B cell (primary cell): ENCODE measurements at regions not wholly inside any gene's neighbourhood (a gene's known extent, or its start where the extent isn't known, plus 50 kb on each side); places are given as distances from the start of the nearest gene placed in this dataset.

Source experiments
- ATAC-seq: fragments of 200-7000 bp; cut with Tn5 transposase; one replicate; pipeline ENCODE4 v1.10.0; 2021; ENCODE audit warnings: low read depth, mild to moderate bottlenecking, moderate number of reproducible peaks, moderate library complexity
- CTCF ChIA-PET: fragments of 350-600 bp; sonication (Branson Sonifier 250); formaldehyde crosslinking; loops from one replicate; lab custom pipeline; 2021; ENCODE audit warnings: antibody characterized with exemption, inconsistent platforms; lab: Charles Lee
- POLR2A ChIA-PET: fragments of 350-600 bp; sonication (Branson Sonifier 250); formaldehyde crosslinking; loops from one replicate; lab custom pipeline; 2021; ENCODE audit warnings: antibody characterized with exemption; lab: Charles Lee
- DNase-seq: peaks from one replicate; pipeline ENCODE4 v3.0.0; 2013
- H2AFZ ChIP-seq: 2 replicates; pipeline ENCODE4 v1.6.1; 2012; ENCODE audit warnings: mild to moderate bottlenecking, low read depth, low read length; ENCODE audit not compliant: insufficient read depth, poor library complexity, severe bottlenecking
- H3K27ac ChIP-seq, 2 donors: 1 replicate in 1 of 2; 2 replicates in 1 of 2; pipeline ENCODE4 v1.5.1; 2012 to 2013; ENCODE audit warnings: low read length in 2 of 2, mild to moderate bottlenecking in 2 of 2, moderate library complexity in 1 of 2
- H3K27me3 ChIP-seq, 4 experiments: fragments of 200-600 bp in 1 of 4; sonication (generic) in 1 of 4; replicated peaks in 1 of 4; 1 replicate in 2 of 4; 2 replicates in 2 of 4; pipeline versions ENCODE4 v1.6.1 to v1.7.0; 2013 to 2016; ENCODE audit warnings: low read length in 3 of 4, mild to moderate bottlenecking in 2 of 4, mixed read lengths in 1 of 4, moderate library complexity in 1 of 4; ENCODE audit not compliant: insufficient read depth in 4 of 4, control insufficient read depth in 3 of 4; ENCODE audit errors: control extremely low read depth in 1 of 4
- H3K36me3 ChIP-seq, 2 experiments: replicated peaks in 1 of 2; 1 replicate in 1 of 2; 2 replicates in 1 of 2; pipeline versions ENCODE4 v1.6.1 to v1.7.1; 2013; ENCODE audit warnings: low read length in 1 of 2; ENCODE audit not compliant: insufficient read depth in 2 of 2, control insufficient read depth in 1 of 2; ENCODE audit errors: control extremely low read depth in 1 of 2, extremely low read depth in 1 of 2
- H3K4me1 ChIP-seq, 2 donors: fragments of 200-600 bp in 1 of 2; sonication (generic) in 1 of 2; 1 replicate in 1 of 2; 2 replicates in 1 of 2; pipeline versions ENCODE4 v1.5.1 to v1.6.1; 2013 to 2017; ENCODE audit warnings: low read length in 2 of 2; ENCODE audit not compliant: control insufficient read depth in 2 of 2, insufficient read depth in 2 of 2
- H3K4me2 ChIP-seq: replicated peaks from 2 replicates; pipeline ENCODE3; 2012; ENCODE audit warnings: mild to moderate bottlenecking, low read depth, low read length; ENCODE audit not compliant: poor library complexity, severe bottlenecking
- H3K4me3 ChIP-seq, 5 experiments: fragments of 200-600 bp in 1 of 5; sonication (generic) in 1 of 5; 1 replicate in 3 of 5; 2 replicates in 2 of 5; pipeline versions ENCODE4 v1.5.1 to v1.7.0; 2011 to 2016; ENCODE audit warnings: low read length in 4 of 5, mild to moderate bottlenecking in 4 of 5, low read depth in 2 of 5, control low read depth in 1 of 5, moderate library complexity in 1 of 5; ENCODE audit not compliant: insufficient read depth in 1 of 5; ENCODE audit errors: control extremely low read depth in 1 of 5, extremely low read depth in 1 of 5
- H3K79me2 ChIP-seq: fragments of 200-600 bp; sonication (generic); one replicate; pipeline ENCODE4 v1.6.0; 2016; ENCODE audit warnings: low read length; ENCODE audit not compliant: control insufficient read depth, insufficient read depth
- H3K9ac ChIP-seq: fragments of 200-600 bp; sonication (generic); 2 replicates; pipeline ENCODE4 v1.6.1; 2017; ENCODE audit warnings: mild to moderate bottlenecking, low read length, moderate library complexity
- H3K9me3 ChIP-seq, 3 donors: one replicate each; pipeline versions ENCODE4 v1.6.1 to v1.7.1; 2013; ENCODE audit warnings: low read length in 2 of 3; ENCODE audit not compliant: control insufficient read depth in 2 of 3, insufficient read depth in 1 of 3; ENCODE audit errors: control extremely low read depth in 1 of 3
- H4K20me1 ChIP-seq: 2 replicates; pipeline ENCODE4 v1.6.0; 2012; ENCODE audit warnings: mild to moderate bottlenecking, low read length; ENCODE audit not compliant: insufficient read depth, control insufficient read depth, poor library complexity, severe bottlenecking
- H3K27ac Mint-ChIP-seq: one replicate; pipeline ENCODE4 v1.8.0; 2021; ENCODE audit warnings: mixed read lengths
- H3K27me3 Mint-ChIP-seq: one replicate; pipeline ENCODE4 v1.8.0; 2021; ENCODE audit warnings: mixed read lengths
- H3K4me1 Mint-ChIP-seq: one replicate; pipeline ENCODE4 v1.8.0; 2021; ENCODE audit warnings: mixed read lengths
- H3K4me3 Mint-ChIP-seq: one replicate; pipeline ENCODE4 v1.8.0; 2021; ENCODE audit warnings: mixed read lengths
- H3K9me3 Mint-ChIP-seq: one replicate; pipeline ENCODE4 v1.8.0; 2022; ENCODE audit warnings: mixed read lengths; ENCODE audit not compliant: insufficient read depth
- EZH2 ChIP-seq: IDR thresholded peaks from 2 replicates; pipeline ENCODE4 v1.6.1; 2012; ENCODE audit warnings: borderline replicate concordance, low read depth, mild to moderate bottlenecking, moderate library complexity, low read length; ENCODE audit not compliant: insufficient read depth, poor library complexity, severe bottlenecking
- WGBS: methylation state at CpG from one replicate; pipeline ENCODE4 v1.1.5; 2013; ENCODE audit warnings: missing lambda C conversion rate; ENCODE audit not compliant: insufficient coverage; 5-methylcytosine and 5-hydroxymethylcytosine counted together
- intact Hi-C: fragments of 100-400 bp; cut with micrococcal nuclease; formaldehyde crosslinking; loops from one replicate; pipeline ENCODE4 v1.10.0; 2022
- TF ChIP-seq, protein P1 (sequence below): fragments of 200-600 bp; IDR thresholded peaks from one replicate; pipeline ENCODE4 v1.8.0; 2022; ENCODE audit warnings: antibody characterized with exemption, mild to moderate bottlenecking

DNA sequence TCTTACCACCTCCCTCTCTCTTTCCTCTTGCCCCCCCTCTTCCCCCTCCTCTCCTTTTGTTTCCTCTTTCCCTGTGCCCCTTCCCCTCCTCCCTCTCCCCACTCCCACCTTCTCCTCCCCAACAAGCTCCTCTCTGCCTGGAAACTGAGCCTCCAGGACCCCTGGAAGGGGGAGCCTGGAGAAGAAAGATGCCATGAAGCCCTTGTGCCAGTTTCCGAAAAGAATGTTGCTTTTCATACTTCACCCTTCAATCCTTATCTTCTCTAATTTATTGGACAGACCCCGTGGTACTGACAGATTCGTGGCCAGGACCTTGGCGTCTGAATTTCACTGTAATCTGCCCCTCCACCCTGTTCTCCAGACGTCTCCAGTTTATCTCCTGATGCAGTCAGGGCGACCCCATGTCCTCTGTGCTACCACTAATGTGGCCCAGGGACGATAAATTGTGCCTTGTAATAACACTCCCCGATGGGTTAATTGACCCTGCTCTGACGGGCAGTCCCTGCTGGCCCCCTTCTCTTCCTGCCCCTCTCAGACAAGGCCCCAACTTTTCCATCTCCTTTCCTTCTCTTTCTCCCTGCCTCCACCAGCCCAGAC lies 138.4 kb upstream of the GSE1 start:
- H3K79me2 ChIP-seq: no peaks in the 10 kb centered on the region
- intact Hi-C loops: no loop called here
- ChIA-PET POLR2A (no interaction called here), CTCF (no interaction called here)
- ATAC-seq: no peak
- no peak for DNase-seq
- H3K27ac Mint-ChIP-seq: no peak overlapping the region
- H3K9ac ChIP-seq: no peak overlapping the region
- H4K20me1 ChIP-seq: no peaks in the 10 kb centered on the region
- no peaks in the 10 kb centered on the region for H3K4me1 Mint-ChIP-seq
- H3K27ac ChIP-seq: no peak overlapping the region
- TF ChIP-seq, protein P1, sequence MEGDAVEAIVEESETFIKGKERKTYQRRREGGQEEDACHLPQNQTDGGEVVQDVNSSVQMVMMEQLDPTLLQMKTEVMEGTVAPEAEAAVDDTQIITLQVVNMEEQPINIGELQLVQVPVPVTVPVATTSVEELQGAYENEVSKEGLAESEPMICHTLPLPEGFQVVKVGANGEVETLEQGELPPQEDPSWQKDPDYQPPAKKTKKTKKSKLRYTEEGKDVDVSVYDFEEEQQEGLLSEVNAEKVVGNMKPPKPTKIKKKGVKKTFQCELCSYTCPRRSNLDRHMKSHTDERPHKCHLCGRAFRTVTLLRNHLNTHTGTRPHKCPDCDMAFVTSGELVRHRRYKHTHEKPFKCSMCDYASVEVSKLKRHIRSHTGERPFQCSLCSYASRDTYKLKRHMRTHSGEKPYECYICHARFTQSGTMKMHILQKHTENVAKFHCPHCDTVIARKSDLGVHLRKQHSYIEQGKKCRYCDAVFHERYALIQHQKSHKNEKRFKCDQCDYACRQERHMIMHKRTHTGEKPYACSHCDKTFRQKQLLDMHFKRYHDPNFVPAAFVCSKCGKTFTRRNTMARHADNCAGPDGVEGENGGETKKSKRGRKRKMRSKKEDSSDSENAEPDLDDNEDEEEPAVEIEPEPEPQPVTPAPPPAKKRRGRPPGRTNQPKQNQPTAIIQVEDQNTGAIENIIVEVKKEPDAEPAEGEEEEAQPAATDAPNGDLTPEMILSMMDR: no peak
- TF ChIP-seq EZH2: no peak
- no peak overlapping the region for H3K4me3 ChIP-seq
- H3K36me3 ChIP-seq: no peaks in the 10 kb centered on the region
- peaks cover 30% of the 10 kb centered on the region for H3K27me3 Mint-ChIP-seq
- 67% methylated on average over 9 of the region's 9 CpGs for WGBS
- no peak overlapping the region for H2AFZ ChIP-seq
- peaks cover 0 to 14% (median 0%) of the 10 kb centered on the region in 4 experiments for H3K27me3 ChIP-seq
- no peaks in the 10 kb centered on the region for H3K9me3 Mint-ChIP-seq
- H3K4me1 ChIP-seq: no peaks in the 10 kb centered on the region
- H3K4me3 Mint-ChIP-seq: no peak overlapping the region
- H3K9me3 ChIP-seq: no peaks in the 10 kb centered on the region
- no peak overlapping the region for H3K4me2 ChIP-seq

DNA sequence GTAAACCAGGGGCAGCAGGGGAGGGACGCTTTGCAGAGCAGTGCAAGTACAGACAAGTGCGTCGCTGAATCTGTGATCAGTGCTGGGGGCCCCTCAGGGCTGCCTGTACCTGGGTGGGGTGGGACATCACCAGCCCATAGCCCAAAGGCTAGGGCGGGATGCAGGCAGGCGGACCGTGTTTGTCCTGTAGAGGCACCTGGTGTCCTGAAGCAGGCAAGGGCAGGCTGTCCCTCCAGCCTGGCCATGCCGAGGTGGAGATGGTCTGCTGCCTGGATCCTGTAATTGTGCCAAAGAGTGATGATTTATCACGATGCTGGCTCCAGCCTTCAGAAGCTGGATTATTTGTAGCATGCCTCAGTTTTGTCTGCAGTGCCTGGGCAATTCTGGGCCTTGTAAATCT lies 137.9 kb upstream of the GSE1 start:
- TF ChIP-seq, protein P1: no peak
- TF ChIP-seq EZH2: no peak
- Mint-ChIP-seq H3K9me3 (no peaks in the 10 kb centered on the region), H3K27ac (no peak overlapping the region), H3K27me3 (peaks cover 30% of the 10 kb centered on the region), H3K4me3 (no peak overlapping the region), H3K4me1 (peaks cover under 1% of the 10 kb centered on the region)
- H3K9me3 ChIP-seq: no peaks in the 10 kb centered on the region
- H3K4me2 ChIP-seq: no peak overlapping the region
- no peak overlapping the region for H3K9ac ChIP-seq
- H4K20me1 ChIP-seq: no peaks in the 10 kb centered on the region
- POLR2A ChIA-PET: no interaction called here
- DNase-seq: no peak
- no peak overlapping the region for H2AFZ ChIP-seq
- H3K27ac ChIP-seq: no peak overlapping the region
- H3K79me2 ChIP-seq: no peaks in the 10 kb centered on the region
- no peaks in the 10 kb centered on the region for H3K36me3 ChIP-seq
- H3K27me3 ChIP-seq: peaks cover 0 to 14% (median 0%) of the 10 kb centered on the region in 4 experiments
- WGBS: 92% methylated on average over 8 of the region's 8 CpGs
- ATAC-seq: no peak
- H3K4me1 ChIP-seq: peaks cover 1 to 5% of the 10 kb centered on the region in 2 donors
- no peak overlapping the region for H3K4me3 ChIP-seq
- CTCF ChIA-PET: no interaction called here
- intact Hi-C loops: no loop called here
